HG03457 (cell line): ENCODE measurements at regions not wholly inside any gene's neighbourhood (a gene's known extent, or its start where the extent isn't known, plus 50 kb on each side); places are given as distances from the start of the nearest gene placed in this dataset.

Experiments used
- ATAC-seq: cut with Tn5 transposase; IDR thresholded peaks from one replicate; pipeline ENCODE4 v1.9.1; 2021; ENCODE audit warnings: moderate number of reproducible peaks; ENCODE audit not compliant: unreplicated experiment

DNA sequence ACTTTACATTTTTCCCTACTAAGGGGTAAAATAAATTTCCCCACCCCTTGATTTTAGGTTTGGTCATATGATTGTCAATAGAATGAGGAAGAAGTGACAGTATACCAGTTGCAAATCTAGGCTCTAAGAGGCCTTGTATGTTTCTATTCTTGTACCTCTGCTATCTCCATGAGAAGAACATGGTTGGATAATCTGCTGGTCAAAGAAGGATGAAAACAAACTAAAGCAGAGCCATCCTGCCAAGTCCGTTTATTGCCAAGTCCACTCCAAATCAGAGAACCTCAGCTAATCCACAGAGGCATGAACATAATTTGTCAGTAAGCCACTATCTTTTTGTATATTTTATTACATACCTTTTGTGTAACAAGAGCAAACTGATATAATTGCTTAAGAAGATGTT, 98.0 kb downstream of the CRPPA start:
- ATAC-seq, result no peak

- ATAC-seq, result no peak
These were observed 101.2 kb downstream of the CRPPA start for GRCh38 chr7:16320099-16320660.

GRCh38 chr7:16318989-16319915, 102.1 kb downstream of the CRPPA start:
- ATAC-seq, result no peak

GRCh38 chr7:16318463-16318862, 102.9 kb downstream of the CRPPA start:
- no peak for ATAC-seq

DNA sequence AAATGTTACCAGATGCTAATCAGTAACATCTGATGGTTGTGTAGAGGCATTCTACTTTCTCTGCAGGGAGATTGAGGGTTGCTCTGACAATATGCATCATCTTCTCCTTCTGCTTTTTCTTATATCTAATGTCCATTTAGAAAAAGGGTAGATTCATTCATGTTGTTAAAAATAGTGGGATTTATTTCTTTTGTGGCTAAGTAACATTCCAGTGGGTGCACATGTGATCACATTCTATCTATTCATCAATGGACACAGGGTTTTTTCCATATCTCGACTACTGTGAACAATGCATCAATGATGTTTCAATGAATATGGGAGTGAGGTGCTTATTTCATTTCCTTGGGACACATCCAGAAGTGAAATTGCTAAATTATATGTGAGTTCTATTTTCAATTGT, 103.9 kb downstream of the CRPPA start:
- ATAC-seq, result no peak

DNA sequence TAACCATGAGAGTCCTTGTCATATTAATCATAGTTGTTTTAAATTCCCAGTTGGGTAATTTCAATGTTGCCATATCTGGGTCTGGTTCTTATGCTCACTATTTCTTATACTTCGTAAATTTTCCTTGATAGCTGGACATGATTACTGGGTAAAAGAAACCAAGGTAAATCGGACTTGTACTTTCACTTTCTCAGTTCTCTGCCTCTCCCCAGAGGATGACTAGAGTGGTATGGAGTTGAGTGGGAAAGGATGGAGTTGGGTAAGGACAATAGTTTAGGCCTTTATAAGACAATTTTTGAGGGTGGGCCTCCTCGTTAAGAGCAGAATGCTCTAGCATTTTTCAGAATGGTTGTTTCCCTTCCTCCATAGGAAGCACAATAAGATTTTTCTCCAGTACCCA, 106.1 kb downstream of the CRPPA start:
- no peak for ATAC-seq

DNA sequence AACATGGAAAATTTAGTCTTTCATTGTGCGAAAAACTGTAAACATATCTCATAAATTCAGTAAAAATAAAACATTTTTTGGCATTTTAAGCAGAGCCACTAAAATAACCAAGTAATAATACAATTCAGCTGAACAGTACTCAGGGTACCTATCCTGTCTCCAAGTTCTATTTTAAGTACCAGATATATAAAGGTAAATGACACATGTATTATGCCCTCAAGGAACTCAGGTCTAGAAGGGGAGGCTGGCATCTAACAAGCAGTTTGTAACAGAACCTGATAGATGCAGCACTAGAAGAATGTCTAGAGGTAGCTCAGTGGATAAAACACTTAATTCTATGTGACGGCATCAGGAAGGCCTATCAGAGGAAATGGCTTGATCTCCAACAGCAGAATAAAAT, 112.2 kb downstream of the CRPPA start:
- ATAC-seq, result no peak

DNA sequence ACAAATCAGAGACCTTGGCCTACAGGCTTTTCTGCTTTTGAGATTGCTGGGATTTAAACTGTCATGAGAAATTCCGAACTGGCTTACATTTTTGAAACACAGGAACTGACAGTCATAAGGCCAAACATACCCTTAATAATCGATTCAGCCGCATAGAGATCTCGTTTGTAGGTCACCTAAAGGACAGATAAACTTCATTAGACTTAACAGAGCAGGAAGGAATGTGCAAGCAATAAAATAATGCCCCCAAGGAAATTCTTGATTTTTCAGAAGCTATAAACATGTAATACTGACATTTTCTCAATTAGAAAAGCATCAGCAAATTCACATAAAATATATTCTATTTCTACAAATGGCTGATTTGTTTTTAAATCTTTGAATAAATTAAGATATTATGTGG, 120.0 kb downstream of the CRPPA start:
- ATAC-seq, result no peak

GRCh38 chr7:16300361-16300895, 120.9 kb downstream of the CRPPA start:
- no peak for ATAC-seq

GRCh38 chr7:16299853-16300252, 121.5 kb downstream of the CRPPA start:
- no peak for ATAC-seq

DNA sequence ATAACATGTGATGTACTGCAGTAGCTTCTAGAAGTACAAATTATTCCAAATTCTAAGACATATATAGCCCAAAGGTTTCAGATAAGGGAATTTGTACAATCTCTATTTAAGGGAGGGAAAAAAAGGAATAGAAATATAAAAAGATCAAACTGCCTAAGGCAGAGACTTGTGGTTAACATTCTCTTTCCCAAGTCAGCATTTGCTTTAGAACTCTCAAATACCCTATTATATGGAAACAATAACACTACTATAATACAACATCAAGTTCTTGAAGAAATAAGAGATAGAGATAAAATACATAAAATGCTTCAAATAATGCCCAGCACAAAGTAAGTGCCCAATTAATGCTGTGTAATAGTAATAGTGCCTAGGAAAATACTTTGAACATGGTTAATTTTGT, 123.1 kb downstream of the CRPPA start:
- ATAC-seq, result no peak

GRCh38 chr7:16295558-16295957, 125.8 kb downstream of the CRPPA start:
- ATAC-seq, result no peak

GRCh38 chr7:16293669-16294425, 127.5 kb downstream of the CRPPA start:
- no peak for ATAC-seq

DNA sequence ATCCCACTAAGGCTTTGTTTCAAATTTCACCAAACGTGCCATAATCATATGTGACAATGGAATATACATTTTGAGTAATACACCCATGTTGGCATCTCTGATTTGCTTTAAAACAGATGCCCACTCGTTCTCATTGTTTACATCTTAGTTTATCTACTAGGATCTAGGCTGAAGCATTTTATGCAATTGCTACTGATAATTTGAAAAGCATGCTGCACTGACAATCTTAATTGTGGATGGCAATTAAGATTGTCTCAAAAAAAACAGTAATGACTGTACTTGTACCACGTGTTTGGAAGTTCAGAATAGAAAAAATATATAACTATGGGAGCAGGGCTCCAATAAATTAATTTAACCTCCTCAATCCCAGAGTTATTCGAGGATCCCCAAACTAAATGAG, 136.8 kb downstream of the CRPPA start:
- no peak for ATAC-seq

DNA sequence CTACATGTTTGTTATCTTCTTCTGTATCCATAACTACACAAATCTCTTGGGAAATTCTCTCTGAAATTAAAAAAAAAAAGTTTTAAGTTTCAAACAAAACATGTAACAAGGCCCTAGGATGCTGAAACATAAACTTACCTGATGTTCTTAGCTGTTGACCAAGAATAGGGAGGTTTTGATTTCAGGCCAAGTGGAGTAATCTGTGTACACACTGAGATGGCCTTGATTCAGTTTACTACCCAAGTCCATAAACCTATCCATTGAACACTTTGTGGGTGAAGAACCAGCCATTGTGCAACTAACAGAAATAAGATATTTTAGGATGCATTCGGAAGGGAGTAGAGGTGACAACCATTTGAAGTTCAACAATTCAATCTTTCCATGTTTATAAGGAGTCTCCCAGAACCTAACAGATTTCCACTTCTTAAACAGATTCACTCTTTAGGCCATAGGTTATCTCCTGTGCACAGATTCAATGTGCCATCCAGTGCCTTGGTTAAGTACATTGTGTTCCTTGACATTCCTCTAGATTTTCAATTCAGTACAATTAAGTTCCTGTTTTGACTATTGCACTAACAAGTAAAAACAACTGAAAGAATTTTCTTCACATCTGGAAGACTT, 143.1 kb downstream of the CRPPA start:
- no peak for ATAC-seq

GRCh38 chr7:16271990-16272665, 149.2 kb downstream of the CRPPA start:
- ATAC-seq, result no peak

GRCh38 chr7:16271355-16271915, 149.9 kb downstream of the CRPPA start:
- ATAC-seq, result peak; percentile 66

- no peak for ATAC-seq
These were observed 150.5 kb downstream of the CRPPA start for GRCh38 chr7:16270844-16271243.

DNA sequence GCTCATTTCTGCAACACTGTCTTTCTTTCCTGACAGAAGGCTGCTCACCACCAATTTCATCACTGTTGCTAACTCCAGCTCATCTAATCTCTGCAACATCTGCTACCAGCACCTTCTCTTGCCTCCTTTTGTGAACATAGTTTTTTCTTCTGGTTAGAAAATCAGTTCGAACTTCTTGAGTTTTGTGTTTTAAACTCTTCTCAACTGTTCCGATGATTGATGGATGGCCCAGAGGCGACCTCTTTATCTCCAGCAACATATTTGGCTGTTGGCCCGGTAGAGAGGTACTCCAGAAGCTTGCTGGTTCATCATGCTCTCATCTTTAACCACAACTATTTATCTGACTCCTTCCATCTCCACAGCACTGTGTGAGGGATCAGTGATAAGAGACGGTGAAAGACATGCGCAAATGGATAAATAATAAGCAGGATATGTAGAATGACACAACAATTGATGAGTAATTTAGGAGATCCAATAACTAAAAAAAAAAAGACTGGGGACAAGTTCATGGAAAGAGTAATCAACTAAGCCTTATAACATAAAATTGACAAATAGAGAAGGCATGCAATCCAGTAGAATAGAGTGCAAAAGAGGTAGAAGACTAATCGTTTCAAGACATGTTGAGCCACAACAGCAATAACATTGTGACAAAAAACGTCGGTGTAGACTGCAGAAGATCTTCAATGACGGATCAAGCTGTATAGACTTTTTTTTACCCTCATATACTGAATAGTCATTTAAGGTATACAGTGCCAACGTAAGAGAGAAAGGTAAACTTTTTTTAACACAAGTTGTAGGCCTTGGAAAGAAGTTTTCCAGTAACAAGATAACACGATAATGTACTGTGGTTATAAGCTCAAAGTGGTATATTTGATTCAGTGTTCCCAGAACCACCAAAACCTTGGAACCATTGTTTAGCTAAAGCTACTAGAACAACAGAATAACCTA, 152.2 kb downstream of the CRPPA start:
- no peak for ATAC-seq
